GM19463 (cell line): ENCODE measurements at regions not wholly inside any gene's neighbourhood (a gene's known extent, or its start where the extent isn't known, plus 50 kb on each side); places are given as distances from the start of the nearest gene placed in this dataset.
"Not testable (repeated sequence)": the region's sequence is repeated elsewhere in the genome, so short reads cannot be mapped to it uniquely, and the experiment has no call there.

ENCODE experiments used
- ATAC-seq: cut with Tn5 transposase; IDR thresholded peaks from one replicate; pipeline ENCODE4 v1.9.1; 2021; ENCODE audit warnings: mild to moderate bottlenecking, moderate library complexity; ENCODE audit not compliant: unreplicated experiment

GRCh38 chr6:15121443-15121842 is 124.4 kb upstream of the JARID2 start:
- no peak for ATAC-seq

- ATAC-seq, result no peak
Measured at GRCh38 chr6:15121977-15122550, 123.8 kb upstream of the JARID2 start.

GRCh38 chr6:15129887-15130286 is 116.0 kb upstream of the JARID2 start:
- ATAC-seq, result no peak

GRCh38 chr6:15131234-15131633 is 114.6 kb upstream of the JARID2 start:
- ATAC-seq, result no peak

GRCh38 chr6:15131651-15132061 is 114.2 kb upstream of the JARID2 start:
- ATAC-seq, result no peak

DNA sequence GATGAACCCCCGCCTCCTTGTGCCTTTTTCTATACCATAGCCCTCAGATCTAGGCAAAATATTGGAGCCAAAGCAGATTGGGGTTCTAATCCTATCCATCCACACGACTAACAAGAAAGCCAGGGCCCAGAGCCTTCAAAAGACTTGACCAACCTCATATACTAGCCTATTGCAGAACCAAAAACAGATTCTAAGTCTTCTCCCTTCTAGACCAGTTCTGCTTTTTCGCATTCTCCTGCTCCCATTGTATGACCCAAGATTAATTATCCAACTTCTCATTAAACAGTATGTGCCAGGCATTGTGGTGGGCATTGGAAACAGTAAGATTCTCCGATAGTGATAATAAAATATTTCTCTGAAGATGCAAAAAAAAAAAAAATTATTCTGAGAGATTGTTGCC is 113.7 kb upstream of the JARID2 start:
- no peak for ATAC-seq

DNA sequence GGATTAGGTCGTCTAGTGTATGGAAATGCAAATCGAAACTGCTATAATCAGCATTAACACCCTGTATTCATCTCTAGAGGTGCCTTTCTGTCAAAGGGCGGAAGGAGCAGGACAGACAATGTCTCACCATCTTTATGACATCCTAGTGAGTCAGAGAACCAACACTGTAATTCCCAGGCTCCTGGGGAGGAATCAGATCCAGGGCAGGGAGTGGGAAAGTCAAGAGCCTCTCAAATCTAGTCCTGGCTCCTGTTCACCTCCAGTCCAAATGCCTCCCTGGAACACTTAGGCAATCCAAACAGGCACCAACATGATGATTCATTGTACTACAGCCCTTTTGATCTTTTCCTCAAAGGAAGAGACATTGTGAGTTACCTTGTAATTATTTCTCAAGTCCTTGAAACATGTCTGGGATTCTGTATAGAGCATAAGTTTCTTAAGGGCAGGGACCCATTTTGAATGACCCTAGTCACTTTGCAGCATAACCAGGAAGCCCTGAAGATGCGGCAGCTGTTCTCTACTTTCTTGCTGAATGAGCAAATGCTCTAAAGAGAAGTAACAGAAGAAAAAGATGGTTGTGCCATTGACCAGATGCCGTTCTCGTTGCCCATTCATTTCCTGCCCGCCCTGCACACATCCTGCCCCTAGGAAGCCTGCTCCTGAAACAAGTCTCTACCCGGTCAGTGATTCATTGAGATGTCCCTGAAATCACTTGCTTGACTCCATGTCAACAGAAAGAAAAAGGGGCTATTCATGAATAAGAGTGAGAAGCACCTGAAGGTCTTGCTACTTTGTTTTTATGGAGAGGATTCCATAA is 112.8 kb upstream of the JARID2 start:
- no peak for ATAC-seq

GRCh38 chr6:15137086-15137485 is 108.8 kb upstream of the JARID2 start:
- ATAC-seq, result no peak

GRCh38 chr6:15143086-15143485 is 102.8 kb upstream of the JARID2 start:
- no peak for ATAC-seq

DNA sequence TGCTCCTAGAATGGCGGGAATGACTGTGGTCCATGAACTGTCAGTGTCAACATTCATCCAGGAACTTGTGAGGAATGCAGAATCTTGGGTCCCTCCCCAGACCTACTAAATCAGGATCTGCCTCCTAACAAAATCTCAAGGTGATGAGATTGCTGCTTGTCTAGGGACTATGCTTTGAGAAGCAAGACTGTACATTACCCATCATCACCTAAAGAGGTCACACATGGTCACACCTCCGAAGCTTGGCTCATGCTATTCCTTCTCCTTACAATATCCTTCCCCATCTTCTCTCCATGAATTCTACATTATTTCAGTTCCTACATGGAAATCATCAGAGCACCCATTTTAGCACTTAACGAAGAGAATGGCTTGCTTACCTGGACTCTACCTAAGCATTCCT is 102.3 kb upstream of the JARID2 start:
- ATAC-seq, result no peak

DNA sequence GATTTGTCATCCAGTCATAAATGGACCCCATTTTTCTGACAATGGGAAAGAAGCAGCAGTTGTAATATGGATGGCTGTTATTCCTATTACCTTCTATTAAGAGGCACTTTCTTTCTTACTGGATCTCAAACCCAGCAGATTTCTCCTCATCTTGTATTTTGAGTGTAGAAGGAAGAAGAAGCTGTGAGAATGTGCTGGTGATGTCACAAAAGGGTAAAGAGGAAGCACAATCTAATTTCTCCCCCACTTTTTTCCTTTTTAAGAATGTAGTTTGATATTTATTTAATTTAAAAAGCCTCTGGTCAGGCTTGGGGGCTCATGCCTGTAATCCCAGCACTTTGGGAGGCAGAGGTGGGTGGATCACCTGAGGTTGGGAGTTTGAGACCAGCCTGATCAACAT is 100.0 kb upstream of the JARID2 start:
- ATAC-seq, result no peak

- no peak for ATAC-seq
Measured at GRCh38 chr6:15147827-15148226, 98.0 kb upstream of the JARID2 start.

DNA sequence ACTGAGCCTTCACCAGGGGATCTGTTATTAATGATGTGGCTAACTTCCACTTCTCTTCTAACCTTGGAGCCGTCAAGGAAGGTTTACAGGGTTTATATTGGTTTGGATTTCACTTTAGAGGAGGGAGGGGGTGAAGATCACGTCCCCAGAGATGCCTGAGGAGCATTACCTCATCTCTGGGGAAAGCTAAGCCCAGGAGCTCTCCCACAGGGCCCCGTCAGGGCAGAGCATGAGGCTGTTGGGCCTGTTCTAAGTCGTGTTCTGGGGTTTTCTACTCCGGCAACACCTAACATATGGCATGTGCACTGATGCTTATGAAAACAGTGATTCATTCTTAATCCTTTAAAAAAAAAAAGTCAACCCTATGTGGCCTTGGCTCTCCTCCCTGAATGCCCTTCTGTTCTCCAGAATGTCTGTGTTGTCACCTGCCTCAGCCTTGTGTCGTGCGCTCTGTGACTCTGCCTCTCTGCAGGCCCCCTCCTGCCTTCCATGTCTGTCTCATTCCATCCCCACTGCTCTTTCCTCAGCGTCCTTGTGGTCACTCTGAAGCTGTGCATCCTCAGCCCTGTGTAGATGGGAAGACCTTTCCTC is 97.4 kb upstream of the JARID2 start:
- no peak for ATAC-seq

DNA sequence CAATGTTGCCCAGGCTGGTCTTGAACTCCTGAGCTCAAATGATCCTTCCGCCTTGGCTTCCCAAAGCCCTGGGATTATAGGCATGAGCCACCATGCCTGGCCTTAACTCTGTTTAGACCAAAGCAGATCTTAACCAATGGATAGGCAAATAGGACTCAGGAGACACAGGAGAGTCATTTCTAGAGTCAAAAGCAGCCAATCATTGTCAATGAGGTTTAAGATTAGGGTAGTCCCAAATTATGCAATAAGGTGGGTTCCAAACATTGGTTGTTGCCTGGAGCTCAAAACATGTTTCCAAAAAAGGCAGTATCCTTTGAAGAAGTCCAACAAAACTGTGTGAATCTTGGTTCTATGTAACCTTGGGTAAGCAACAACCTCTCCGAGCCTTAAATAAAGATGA is 95.7 kb upstream of the JARID2 start:
- ATAC-seq, result no peak

GRCh38 chr6:15152700-15153099 is 93.2 kb upstream of the JARID2 start:
- no peak for ATAC-seq

- ATAC-seq, result no peak
Measured at GRCh38 chr6:15153191-15153590, 92.7 kb upstream of the JARID2 start.

DNA sequence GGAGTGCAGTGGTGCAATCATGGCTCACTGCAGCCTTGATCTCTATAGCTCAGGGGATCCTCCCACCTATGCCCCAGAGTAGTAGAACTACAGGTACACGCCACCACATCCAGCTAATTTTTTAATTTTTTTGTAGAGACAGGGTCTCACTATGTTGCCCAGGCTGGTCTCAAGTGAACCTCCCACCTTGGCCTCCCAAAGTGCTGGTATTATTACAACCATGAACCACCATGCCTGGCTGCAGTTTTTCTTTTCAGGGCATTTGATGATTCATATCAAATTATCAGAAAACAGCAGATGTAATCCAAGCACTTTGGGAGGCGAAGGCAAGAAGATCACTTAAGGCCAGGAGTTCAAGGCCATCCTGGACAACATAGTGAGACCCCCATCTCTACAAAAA is 88.4 kb upstream of the JARID2 start:
- no peak for ATAC-seq

GRCh38 chr6:15158821-15159619 is 86.8 kb upstream of the JARID2 start:
- no peak for ATAC-seq

- no peak for ATAC-seq
Measured at GRCh38 chr6:15160812-15161211, 85.1 kb upstream of the JARID2 start.

DNA sequence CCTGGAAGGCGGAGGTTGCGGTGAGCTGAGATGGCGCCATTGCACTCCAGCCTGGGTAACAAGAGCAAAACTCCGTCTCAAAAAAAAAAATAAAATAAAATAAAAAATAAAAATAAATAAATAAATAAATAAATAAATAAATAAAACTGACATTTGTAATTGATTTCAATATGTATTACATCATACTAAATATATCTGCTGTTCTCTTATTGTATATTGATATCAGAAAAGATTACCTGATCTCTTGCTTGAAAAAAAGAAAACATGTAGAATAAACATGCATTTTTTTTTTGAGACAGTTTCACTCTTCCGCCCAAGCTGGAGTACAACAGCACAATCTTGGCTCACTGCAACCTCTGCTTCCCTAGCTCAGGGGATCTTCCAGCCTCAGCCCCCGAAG is 81.0 kb upstream of the JARID2 start:
- not testable (repeated sequence) for ATAC-seq

DNA sequence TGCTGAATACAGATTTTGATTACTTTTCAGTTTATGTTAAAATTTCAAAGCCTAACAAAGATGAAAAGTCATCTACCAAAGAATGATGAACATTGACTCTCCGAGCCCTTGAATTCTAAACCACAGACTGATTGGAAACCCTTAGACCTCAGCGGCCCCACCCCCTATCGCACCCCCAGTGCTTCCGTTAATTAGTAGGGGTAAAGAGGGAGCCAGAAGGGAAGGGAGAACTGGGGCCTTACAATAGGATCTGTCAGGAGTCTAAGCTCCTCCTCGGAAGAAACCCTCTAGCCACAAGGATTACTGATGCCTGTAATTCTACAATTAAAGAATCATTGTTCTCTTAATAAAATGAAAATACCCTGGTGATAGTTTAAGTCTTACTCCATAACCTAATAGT is 79.7 kb upstream of the JARID2 start:
- no peak for ATAC-seq

- no peak for ATAC-seq
Measured at GRCh38 chr6:15170126-15170525, 75.7 kb upstream of the JARID2 start.
